NCI-H146 (cell line): ENCODE measurements at regions not wholly inside any gene's neighbourhood (a gene's known extent, or its start where the extent isn't known, plus 50 kb on each side); places are given as distances from the start of the nearest gene placed in this dataset.

Experiments
- DNase-seq: peaks from one replicate; lab custom pipeline; 2025; lab: John Stamatoyannopoulos, UW

- no peak for DNase-seq
These were observed 352.3 kb upstream of the CDH5 start for GRCh38 chr16:66014221-66014620.

DNA sequence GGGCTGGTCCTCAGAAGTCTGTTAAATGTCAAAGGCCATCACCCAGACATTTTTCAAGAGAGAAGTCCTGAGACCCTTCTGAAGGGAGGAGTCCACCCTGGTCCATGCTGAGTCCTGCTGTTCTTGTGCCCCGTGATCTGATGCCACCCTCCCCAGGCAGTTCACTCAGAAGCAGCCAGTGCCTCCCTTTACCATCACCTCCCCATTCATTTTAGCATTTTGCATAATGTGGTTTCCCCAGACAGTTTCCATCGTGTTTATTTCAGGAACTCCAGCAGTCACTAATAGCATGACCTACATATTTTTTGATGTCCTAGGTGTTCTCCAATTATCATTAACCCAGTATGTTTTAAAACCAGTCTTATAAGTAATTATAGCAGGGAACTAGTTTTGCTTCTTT lies 353.0 kb upstream of the CDH5 start:
- DNase-seq: no peak

DNA sequence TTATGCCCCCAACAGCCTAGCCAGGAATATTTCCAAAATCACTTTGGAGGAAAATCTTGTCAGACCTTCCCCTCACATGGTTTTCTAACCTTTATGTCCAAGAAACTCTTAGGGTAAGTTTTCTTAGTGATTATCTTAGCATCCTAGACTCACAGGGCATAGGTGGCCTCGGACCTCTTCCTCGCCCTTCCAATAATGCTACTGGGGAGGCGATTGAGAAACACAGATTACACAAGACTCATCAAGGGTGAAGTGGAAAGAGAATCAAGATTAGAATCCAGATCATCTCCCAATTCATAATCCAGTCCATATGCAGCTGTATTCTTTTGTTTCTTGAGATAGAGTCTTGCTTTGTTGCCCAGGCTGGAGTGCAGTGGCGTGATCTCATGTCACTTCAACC lies 358.4 kb upstream of the CDH5 start:
- DNase-seq: no peak

- DNase-seq: no peak
These were observed 358.8 kb upstream of the CDH5 start for GRCh38 chr16:66007717-66008116.

DNA sequence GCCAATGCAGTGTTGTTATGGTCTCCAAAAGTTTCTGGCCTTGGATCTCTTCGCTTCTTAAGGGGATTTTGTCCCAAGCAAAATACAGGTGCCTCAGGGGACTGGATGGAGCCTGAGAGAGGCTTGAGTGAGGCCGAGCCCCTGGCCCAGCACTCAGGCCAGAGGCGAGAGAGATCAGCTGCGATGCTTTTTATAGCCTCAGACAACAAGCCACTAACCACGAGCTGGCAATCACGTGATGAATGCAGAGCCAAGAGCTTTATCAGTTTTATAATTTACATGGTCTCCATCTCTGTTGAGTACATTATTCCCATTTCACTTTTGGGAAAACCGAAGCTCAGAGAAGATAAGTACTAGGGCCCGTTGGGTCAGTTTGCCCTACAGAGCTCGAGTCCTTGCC lies 360.0 kb upstream of the CDH5 start:
- no peak for DNase-seq

- no peak for DNase-seq
These were observed 361.8 kb upstream of the CDH5 start for GRCh38 chr16:66004699-66005098.

- DNase-seq: no peak
These were observed 363.3 kb upstream of the CDH5 start for GRCh38 chr16:66003201-66003600.

DNA sequence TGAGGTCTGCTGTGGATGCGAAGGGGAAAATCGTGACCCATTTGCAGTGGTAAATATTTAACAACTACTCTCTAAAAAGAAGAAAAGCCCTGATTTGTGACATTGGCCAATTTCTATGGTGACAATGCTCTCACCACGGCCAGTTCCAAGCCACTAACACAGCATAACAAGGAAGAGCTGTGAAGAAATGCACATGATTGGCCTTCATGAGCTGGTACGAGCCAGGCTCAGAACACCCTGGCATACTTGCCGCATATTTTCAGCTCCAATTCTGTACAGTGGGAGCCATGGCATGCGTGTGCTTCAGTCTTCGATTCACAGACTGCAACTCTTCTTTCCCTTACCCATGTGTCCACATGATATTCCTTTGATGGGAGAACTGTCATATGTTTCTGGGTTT lies 363.9 kb upstream of the CDH5 start:
- DNase-seq: no peak

- no peak for DNase-seq
These were observed 365.1 kb upstream of the CDH5 start for GRCh38 chr16:66001432-66001831.

DNA sequence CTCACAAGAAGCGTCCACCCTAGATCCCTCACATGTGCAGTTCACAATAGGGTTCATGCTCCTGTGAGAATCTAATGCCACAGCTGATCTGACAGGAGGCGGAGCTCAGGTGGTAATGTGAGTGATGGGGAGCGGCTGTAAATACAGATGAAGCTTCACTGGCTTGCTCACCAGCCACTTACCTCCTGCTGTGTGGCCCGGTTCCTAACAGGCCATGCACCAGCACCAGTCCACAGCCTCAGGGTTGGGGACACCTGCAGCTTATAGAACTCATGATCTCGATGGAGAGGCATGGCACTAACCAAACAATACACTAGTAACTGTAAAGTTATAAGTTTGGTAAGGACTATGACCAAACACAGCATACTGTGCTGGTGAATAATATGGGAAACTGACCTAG lies 368.0 kb upstream of the CDH5 start:
- no peak for DNase-seq

DNA sequence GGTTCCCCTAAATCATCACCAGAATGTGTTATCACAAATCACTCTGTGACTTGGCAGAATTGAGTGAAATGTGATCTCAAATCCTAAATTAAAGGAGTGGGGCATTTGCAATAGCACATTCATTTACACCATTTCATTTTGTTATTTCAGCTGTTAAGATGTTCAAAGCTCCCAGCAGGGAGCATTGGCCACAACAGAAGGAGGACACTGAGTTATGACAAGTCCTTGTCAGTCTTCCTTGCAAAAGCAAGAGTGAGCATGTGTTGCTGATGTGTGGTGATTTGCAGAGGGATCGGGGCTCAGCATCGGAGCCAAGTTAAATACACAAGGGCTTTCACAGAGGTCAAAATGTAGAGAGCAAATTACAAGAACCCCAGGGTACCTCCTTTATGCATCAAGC lies 372.2 kb upstream of the CDH5 start:
- DNase-seq: peak; percentile 1

DNA sequence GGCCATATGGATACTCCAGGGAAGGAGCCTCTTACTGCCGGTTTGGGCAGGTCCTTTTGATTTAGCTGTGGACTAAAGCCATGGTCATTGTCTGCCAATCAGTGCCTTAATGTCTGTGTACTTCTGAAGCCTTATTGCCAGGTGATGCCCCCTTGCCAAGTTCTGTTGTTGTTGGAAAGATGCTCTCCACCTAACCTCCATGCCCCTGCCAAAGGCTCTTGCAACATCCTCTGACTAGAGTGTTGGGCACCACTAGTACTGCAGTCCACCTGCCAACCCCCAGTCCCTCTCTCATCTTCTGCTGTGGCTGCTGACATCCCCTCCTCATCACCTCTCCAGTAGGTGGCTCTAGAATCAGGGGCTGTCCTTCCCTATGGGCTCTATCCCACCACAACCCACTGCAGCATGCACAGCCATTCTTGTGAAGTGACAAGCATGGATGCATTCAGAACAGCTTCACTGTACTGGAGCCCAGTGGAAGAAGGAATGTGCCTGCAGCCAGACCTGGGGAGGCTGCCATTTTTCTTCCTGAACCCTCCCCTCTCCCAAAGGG lies 375.3 kb upstream of the CDH5 start:
- no peak for DNase-seq

- DNase-seq: no peak
These were observed 376.5 kb upstream of the CDH5 start for GRCh38 chr16:65989861-65990604.

GRCh38 chr16:65988024-65988595 lies 378.4 kb upstream of the CDH5 start:
- DNase-seq: no peak

DNA sequence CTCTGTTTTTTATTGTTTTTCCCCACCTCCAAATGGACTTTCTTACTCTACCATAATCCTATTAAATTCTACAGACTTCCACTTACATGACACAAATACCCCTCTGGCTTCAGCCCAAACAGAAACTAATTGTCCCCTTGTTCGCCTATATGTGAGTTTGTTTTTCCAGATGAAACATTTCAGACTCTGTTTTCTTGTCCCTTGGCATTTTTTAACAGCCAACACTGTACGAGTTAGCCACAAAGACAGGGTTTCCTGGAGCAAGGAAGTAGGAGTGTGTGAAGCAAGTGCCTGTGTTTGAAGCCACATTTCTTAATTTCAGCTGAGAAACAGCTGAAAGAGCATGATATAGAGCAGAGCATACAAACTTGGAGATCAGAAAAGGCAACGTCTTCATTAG lies 382.2 kb upstream of the CDH5 start:
- DNase-seq: no peak

DNA sequence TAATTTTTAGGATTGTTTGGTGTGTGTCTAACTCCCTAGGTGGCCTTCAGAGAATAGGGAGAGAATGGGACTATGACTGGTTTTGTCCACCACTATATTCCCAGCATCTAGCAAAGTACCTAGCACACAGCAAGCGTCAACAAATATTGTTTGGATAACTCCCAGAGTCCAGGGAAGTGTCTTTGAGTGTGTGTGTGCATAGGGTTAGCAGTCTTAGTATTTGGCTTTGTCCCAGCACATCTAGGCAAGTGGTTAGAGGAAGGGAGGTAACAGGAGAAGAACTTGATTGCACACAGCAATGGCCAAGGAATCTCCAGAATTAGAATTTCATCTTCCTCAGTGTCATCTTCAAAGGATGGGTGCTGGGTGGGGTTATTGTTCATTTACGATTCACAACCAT lies 385.4 kb upstream of the CDH5 start:
- no peak for DNase-seq

GRCh38 chr16:65975049-65975708 lies 391.3 kb upstream of the CDH5 start:
- DNase-seq: no peak

DNA sequence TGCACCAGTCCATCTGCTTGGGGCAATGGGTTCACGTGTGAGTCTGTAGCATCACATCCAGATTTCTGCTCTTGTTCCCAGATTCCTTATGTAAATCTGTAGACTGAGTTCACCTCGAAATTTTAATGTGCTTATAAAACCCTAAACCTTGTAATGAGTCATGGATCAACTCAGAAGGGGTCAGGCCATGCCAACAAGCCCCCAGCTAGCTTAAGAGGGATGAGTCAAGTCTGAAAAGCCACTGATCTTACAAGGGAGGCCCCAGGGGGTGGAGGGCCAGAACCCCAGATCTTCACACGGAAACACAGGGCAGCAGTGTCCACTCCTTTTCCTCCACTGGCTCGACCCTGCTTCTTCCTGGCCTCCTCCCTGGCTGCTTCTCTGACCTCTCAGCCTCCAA lies 399.1 kb upstream of the CDH5 start:
- no peak for DNase-seq

- DNase-seq: no peak
These were observed 400.9 kb upstream of the CDH5 start for GRCh38 chr16:65965628-65966027.

- DNase-seq: no peak
These were observed 401.7 kb upstream of the CDH5 start for GRCh38 chr16:65964752-65965151.

DNA sequence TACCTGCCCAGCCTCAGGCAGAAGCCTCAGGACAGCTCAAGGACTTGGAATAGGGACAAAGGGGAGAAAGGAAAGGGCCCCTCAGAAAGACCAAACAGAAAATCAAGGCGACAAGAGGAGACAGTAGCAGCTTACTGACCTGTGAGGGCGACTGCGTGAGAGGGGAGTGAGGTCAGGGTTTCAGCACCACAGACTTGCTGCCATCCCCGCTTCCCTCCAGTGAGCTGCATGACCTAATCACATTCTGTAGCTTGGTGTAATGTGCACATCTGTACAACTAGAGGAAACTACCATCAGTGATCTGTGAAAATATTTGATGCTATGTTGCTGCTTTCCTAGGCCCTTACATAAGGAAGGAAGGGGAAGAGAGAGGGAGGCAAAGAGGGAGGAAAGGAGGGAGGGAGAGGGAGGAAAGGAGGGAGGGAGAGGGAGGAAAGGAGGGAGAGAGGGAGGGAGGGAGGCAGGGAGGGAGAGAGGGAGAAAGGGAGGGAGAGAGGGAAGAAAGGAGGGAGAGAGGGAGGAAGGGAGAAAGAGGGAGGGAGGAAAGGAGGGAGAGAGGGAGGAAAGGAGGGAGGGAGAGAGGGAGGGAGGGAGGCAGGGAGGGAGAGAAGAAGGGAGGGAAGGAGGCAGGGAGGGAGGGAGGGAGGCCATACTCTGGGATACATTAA lies 404.9 kb upstream of the CDH5 start:
- DNase-seq: no peak

- no peak for DNase-seq
These were observed 406.5 kb upstream of the CDH5 start for GRCh38 chr16:65959983-65960382.

DNA sequence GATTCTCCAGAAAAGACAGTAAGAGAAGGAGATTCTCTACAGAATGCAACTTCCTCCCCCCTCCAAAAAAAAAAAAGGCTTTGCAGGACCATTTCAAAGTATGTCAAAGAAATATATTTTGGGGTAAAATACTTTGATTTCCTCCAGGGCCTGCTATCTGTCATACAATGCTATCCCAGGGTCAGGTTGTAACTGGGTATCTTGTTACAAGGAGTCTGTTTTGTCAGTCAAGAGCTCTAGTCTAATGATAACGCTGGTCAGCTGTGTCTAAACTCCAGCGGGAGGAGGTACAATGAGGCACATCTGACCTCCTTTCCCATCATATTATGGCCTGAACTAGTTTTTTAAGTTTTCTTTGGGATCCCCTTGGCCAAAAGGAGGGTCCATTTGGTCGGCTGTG lies 408.4 kb upstream of the CDH5 start:
- DNase-seq: no peak
